GM23338 (cell line): ENCODE measurements at regions not wholly inside any gene's neighbourhood (a gene's known extent, or its start where the extent isn't known, plus 50 kb on each side); places are given as distances from the start of the nearest gene placed in this dataset.
A peak's percentile ranks its signal among the peaks of the same experiment; 100 is the strongest.

Experiments used
- ATAC-seq: fragments of 200-7000 bp; cut with Tn5 transposase; 3 replicates; pipeline ENCODE4 v1.9.1; 2020
- DNase-seq: peaks from one replicate; pipeline ENCODE4 v3.0.0-alpha.2; 2015; ENCODE audit warnings: low spot score
- H2AFZ ChIP-seq: fragments of 200-600 bp; sonication (generic); 2 replicates; pipeline ENCODE4 v1.8.0; 2016; ENCODE audit warnings: antibody characterized with exemption, mild to moderate bottlenecking, moderate library complexity
- H3F3A ChIP-seq: fragments of 200-600 bp; sonication (generic); replicated peaks from 2 replicates; pipeline ENCODE4 v1.8.0; 2017; ENCODE audit warnings: antibody characterized with exemption, mixed run types, low read depth
- H3K27ac ChIP-seq: fragments of 200-600 bp; sonication (generic); 2 replicates; pipeline ENCODE4 v1.6.1; 2016; ENCODE audit warnings: low read depth
- H3K27me3 ChIP-seq: fragments of 200-600 bp; sonication (generic); 2 replicates; pipeline ENCODE4 v1.8.0; 2016; ENCODE audit warnings: mild to moderate bottlenecking, mixed run types, moderate library complexity; ENCODE audit not compliant: insufficient read depth
- H3K36me3 ChIP-seq: fragments of 200-600 bp; sonication (generic); 2 replicates; pipeline ENCODE4 v1.8.0; 2016; ENCODE audit warnings: mild to moderate bottlenecking; ENCODE audit not compliant: insufficient read depth
- H3K4me1 ChIP-seq: fragments of 200-600 bp; sonication (generic); 2 replicates; pipeline ENCODE4 v1.8.0; 2016; ENCODE audit warnings: mild to moderate bottlenecking, moderate library complexity; ENCODE audit not compliant: insufficient read depth
- H3K4me2 ChIP-seq: fragments of 200-600 bp; sonication (generic); 2 replicates; pipeline ENCODE4 v1.7.1; 2017; ENCODE audit warnings: mixed run types
- H3K4me3 ChIP-seq: fragments of 200-600 bp; sonication (generic); 2 replicates; pipeline ENCODE4 v1.6.1; 2016; ENCODE audit warnings: mixed run types
- H3K79me2 ChIP-seq: fragments of 200-600 bp; sonication (generic); replicated peaks from 2 replicates; pipeline ENCODE4 v1.8.0; 2017; ENCODE audit warnings: mild to moderate bottlenecking; ENCODE audit not compliant: insufficient read depth
- H3K9me2 ChIP-seq: fragments of 200-600 bp; sonication (generic); 2 replicates; pipeline ENCODE4 v1.8.0; 2017; ENCODE audit not compliant: insufficient read depth
- H4K20me1 ChIP-seq: fragments of 200-600 bp; sonication (generic); replicated peaks from 2 replicates; pipeline ENCODE4 v1.8.0; 2017; ENCODE audit warnings: mild to moderate bottlenecking; ENCODE audit not compliant: insufficient read depth
- H3K27ac Mint-ChIP-seq: 2 replicates; pipeline ENCODE4 v1.8.0; 2020; ENCODE audit warnings: inconsistent platforms, mild to moderate bottlenecking, moderate library complexity, mixed read lengths
- H3K27me3 Mint-ChIP-seq: 3 replicates; pipeline ENCODE4 v1.8.0; 2022; ENCODE audit warnings: low read depth, mild to moderate bottlenecking, moderate library complexity, mixed read lengths, inconsistent platforms; ENCODE audit not compliant: insufficient read depth, poor library complexity
- H3K36me3 Mint-ChIP-seq: 3 replicates; pipeline ENCODE4 v1.8.0; 2021; ENCODE audit warnings: low read depth, mild to moderate bottlenecking, inconsistent platforms, moderate library complexity, mixed read lengths
- H3K4me1 Mint-ChIP-seq: 3 replicates; pipeline ENCODE4 v1.8.0; 2020; ENCODE audit warnings: mild to moderate bottlenecking, inconsistent platforms, mixed read lengths
- H3K4me3 Mint-ChIP-seq: 3 replicates; pipeline ENCODE4 v1.8.0; 2021; ENCODE audit warnings: moderate library complexity, mild to moderate bottlenecking, inconsistent platforms, mixed read lengths
- H3K9me3 Mint-ChIP-seq: 3 replicates; pipeline ENCODE4 v1.8.0; 2020; ENCODE audit warnings: moderate library complexity, mild to moderate bottlenecking, inconsistent platforms, mixed read lengths
- CTCF ChIP-seq, 2 experiments: fragments of 200-600 bp in 1 of 2; sonication (generic) in 1 of 2; conservative IDR thresholded peaks; 2 replicates each; pipeline versions ENCODE4 v1.5.1 to v1.6.1; 2016 to 2017; ENCODE audit warnings: antibody characterized with exemption in 2 of 2, low read depth in 2 of 2, mild to moderate bottlenecking in 2 of 2, moderate library complexity in 1 of 2
- EZH2 ChIP-seq: fragments of 200-600 bp; sonication (generic); IDR thresholded peaks from one replicate; pipeline ENCODE4 v1.8.0; 2017; ENCODE audit warnings: antibody characterized with exemption, mild to moderate bottlenecking, low read depth; ENCODE audit not compliant: unreplicated experiment
- POLR2AphosphoS5 ChIP-seq: IDR thresholded peaks from 2 replicates; pipeline ENCODE4 v1.6.1; 2016; ENCODE audit warnings: antibody characterized with exemption, low read depth
- STAT1 ChIP-seq: IDR thresholded peaks from one replicate; pipeline ENCODE4 v1.6.1; 2016; ENCODE audit warnings: antibody characterized with exemption; ENCODE audit not compliant: unreplicated experiment
- ZNF114 ChIP-seq: fragments of 250-450 bp; sonication (Bioruptor Pico); IDR thresholded peaks from 2 replicates; pipeline ENCODE4 v1.5.0; 2020; ENCODE audit warnings: mild to moderate bottlenecking, moderate library complexity
- TF ChIP-seq, protein P1 (sequence below): IDR thresholded peaks from one replicate; pipeline ENCODE4 v1.6.1; 2018; ENCODE audit warnings: antibody characterized with exemption; ENCODE audit not compliant: unreplicated experiment
- TF ChIP-seq, protein P2 (sequence below): IDR thresholded peaks from 2 replicates; pipeline ENCODE4 v1.6.1; 2016; ENCODE audit warnings: antibody characterized with exemption

- ATAC-seq: no peak
- H4K20me1 ChIP-seq: no peaks in the 10 kb centered on the region
- Mint-ChIP-seq H3K4me3 (no peak overlapping the region), H3K27ac (no peak overlapping the region), H3K27me3 (no peaks in the 10 kb centered on the region), H3K36me3 (peaks cover 8% of the 10 kb centered on the region; the same call in 2 of the 3 replicates), H3K4me1 (peaks cover 19% of the 10 kb centered on the region), H3K9me3 (no peaks in the 10 kb centered on the region; the same call in 1 of the 3 replicates)
- no peaks in the 10 kb centered on the region for H3K27me3 ChIP-seq
- H3K79me2 ChIP-seq: no peaks in the 10 kb centered on the region
- no peaks in the 10 kb centered on the region for H3K36me3 ChIP-seq
- peaks cover 4% of the 10 kb centered on the region; the same call in 1 of the 2 replicates for H3K4me1 ChIP-seq
- peak overlapping the region; percentile 16 for H2AFZ ChIP-seq
- H3F3A ChIP-seq: no peaks in the 10 kb centered on the region
- TF ChIP-seq ZNF114 (CRISPR knock-in tag): no peak
- TF ChIP-seq POLR2AphosphoS5: no peak
- no peak for TF ChIP-seq EZH2
- TF ChIP-seq STAT1: no peak
- TF ChIP-seq, protein P1, sequence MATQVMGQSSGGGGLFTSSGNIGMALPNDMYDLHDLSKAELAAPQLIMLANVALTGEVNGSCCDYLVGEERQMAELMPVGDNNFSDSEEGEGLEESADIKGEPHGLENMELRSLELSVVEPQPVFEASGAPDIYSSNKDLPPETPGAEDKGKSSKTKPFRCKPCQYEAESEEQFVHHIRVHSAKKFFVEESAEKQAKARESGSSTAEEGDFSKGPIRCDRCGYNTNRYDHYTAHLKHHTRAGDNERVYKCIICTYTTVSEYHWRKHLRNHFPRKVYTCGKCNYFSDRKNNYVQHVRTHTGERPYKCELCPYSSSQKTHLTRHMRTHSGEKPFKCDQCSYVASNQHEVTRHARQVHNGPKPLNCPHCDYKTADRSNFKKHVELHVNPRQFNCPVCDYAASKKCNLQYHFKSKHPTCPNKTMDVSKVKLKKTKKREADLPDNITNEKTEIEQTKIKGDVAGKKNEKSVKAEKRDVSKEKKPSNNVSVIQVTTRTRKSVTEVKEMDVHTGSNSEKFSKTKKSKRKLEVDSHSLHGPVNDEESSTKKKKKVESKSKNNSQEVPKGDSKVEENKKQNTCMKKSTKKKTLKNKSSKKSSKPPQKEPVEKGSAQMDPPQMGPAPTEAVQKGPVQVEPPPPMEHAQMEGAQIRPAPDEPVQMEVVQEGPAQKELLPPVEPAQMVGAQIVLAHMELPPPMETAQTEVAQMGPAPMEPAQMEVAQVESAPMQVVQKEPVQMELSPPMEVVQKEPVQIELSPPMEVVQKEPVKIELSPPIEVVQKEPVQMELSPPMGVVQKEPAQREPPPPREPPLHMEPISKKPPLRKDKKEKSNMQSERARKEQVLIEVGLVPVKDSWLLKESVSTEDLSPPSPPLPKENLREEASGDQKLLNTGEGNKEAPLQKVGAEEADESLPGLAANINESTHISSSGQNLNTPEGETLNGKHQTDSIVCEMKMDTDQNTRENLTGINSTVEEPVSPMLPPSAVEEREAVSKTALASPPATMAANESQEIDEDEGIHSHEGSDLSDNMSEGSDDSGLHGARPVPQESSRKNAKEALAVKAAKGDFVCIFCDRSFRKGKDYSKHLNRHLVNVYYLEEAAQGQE: no peak
- TF ChIP-seq CTCF (conservative IDR thresholded peaks at IDR 0.05; ENCODE audit: low read depth in 2 of 2): no peak
- no peak overlapping the region for H3K4me3 ChIP-seq
- peaks cover 18% of the 10 kb centered on the region; the same call in 1 of the 2 replicates for H3K9me2 ChIP-seq
- no peak for DNase-seq
- no peak overlapping the region for H3K4me2 ChIP-seq
- H3K27ac ChIP-seq: no peak overlapping the region
Measured at GRCh38 chr3:162670181-162670580, 1173.6 kb downstream of the OTOL1 start.

DNA sequence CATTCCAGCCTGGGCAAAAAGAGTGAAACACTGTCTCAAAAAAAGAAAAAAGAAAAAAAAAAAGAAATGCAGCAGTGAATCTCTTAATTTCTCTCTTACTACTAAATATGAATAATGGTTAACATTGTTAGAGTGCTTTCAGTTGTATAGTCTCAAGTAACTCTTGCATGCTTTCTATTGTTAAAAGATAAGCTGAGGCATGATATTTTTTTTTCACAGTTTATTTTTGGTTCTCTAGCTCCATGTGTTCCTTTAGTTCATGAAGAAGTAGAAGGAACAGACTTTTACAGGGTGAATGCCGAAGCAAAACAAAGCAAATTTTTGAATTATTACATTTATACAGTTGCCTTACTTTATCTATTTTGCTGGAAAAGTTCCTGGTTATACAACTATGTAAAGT, 1180.9 kb downstream of the OTOL1 start:
- H3K4me1 ChIP-seq: peaks cover 42% of the 10 kb centered on the region
- H3F3A ChIP-seq: no peaks in the 10 kb centered on the region
- no peaks in the 10 kb centered on the region for H3K36me3 ChIP-seq
- Mint-ChIP-seq H3K36me3 (no peaks in the 10 kb centered on the region), H3K27me3 (no peaks in the 10 kb centered on the region), H3K27ac (no peak overlapping the region), H3K4me1 (peaks cover 29% of the 10 kb centered on the region), H3K9me3 (no peaks in the 10 kb centered on the region), H3K4me3 (no peak overlapping the region)
- H3K4me2 ChIP-seq: no peak overlapping the region
- no peak overlapping the region for H3K4me3 ChIP-seq
- 0 out of 2 replicates have a peak, but pooled peaks cover 2% of the 10 kb centered on the region for H3K9me2 ChIP-seq
- no peak for DNase-seq
- no peak for ATAC-seq
- no peaks in the 10 kb centered on the region for H3K79me2 ChIP-seq
- H3K27me3 ChIP-seq: no peaks in the 10 kb centered on the region
- H3K27ac ChIP-seq: no peak overlapping the region
- H4K20me1 ChIP-seq: no peaks in the 10 kb centered on the region
- H2AFZ ChIP-seq: peak overlapping the region; percentile 16; the same call in 1 of the 2 replicates
- no peak for TF ChIP-seq CTCF (conservative IDR thresholded peaks at IDR 0.05; ENCODE audit: low read depth in 2 of 2)
- TF ChIP-seq, protein P2, sequence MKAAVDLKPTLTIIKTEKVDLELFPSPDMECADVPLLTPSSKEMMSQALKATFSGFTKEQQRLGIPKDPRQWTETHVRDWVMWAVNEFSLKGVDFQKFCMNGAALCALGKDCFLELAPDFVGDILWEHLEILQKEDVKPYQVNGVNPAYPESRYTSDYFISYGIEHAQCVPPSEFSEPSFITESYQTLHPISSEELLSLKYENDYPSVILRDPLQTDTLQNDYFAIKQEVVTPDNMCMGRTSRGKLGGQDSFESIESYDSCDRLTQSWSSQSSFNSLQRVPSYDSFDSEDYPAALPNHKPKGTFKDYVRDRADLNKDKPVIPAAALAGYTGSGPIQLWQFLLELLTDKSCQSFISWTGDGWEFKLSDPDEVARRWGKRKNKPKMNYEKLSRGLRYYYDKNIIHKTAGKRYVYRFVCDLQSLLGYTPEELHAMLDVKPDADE: no peak
